DMS79 (cell line): ENCODE measurements at regions not wholly inside any gene's neighbourhood (a gene's known extent, or its start where the extent isn't known, plus 50 kb on each side); places are given as distances from the start of the nearest gene placed in this dataset.
A peak's percentile ranks its signal among the peaks of the same experiment; 100 is the strongest.
"Not testable (repeated sequence)": the region's sequence is repeated elsewhere in the genome, so short reads cannot be mapped to it uniquely, and the experiment has no call there.

ENCODE experiments used
- DNase-seq: peaks from one replicate; lab custom pipeline; 2025; lab: John Stamatoyannopoulos, UW

GRCh38 chr18:65287652-65288051 is 463.2 kb upstream of the CDH7 start:
- peak; percentile 71 for DNase-seq

DNA sequence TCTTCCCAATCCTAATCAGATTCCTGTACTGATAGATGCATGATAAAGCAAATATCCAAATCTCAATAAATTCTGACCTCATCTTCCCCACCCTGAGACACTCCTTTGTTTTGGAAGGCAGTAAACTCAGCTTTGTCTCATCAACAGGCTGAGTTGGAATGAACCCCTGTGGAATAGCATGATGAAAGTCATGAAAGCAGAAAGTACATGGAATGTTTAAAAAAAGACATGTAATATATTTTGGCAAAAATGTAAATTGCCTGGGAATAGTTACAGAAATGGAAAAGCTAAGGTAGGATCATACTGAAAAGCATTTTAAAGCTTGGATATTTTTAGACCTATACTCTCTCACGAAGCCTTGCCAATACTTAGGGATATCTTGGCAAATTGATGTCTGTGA is 468.7 kb upstream of the CDH7 start:
- no peak for DNase-seq

- no peak for DNase-seq
Observed at GRCh38 chr18:65279668-65280305, 471.0 kb upstream of the CDH7 start.

DNA sequence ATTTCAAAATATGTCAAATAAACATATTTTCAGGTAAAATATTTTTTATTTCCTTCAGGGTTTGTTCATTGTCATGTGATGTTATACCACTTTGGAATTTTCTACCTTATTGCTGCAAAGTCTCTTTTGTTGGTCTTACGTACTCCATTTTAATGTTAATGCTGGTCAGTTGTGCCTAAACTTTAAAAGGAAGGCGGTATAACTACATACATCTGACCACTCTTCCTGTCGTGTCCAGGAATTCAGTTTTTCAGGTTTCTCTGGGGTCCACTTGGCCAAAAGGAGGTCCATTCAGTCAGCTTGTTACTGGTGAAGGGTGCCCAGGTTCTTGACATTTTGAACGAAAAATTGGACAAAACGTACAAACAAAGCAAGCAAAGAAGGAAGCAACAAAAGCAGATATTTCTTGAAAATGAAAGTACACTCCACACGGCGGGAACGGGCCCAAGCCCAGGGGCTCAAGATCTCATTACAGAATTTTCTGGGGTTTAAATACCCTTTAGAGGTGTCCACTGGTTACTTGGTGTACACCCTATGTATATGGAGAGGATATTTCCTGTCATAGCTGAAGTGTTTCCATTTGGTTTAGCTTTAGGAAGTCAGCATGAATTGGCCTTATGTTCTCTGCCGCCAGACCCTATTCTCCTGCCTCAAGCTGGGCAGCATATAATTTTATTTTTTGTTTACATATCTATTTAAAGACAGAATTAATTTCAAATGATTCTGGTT is 471.7 kb upstream of the CDH7 start:
- no peak for DNase-seq

- no peak for DNase-seq
Observed at GRCh38 chr18:65269375-65269774, 481.4 kb upstream of the CDH7 start.

GRCh38 chr18:65265761-65266160 is 485.1 kb upstream of the CDH7 start:
- DNase-seq: no peak

- DNase-seq: no peak
Observed at GRCh38 chr18:65260030-65260429, 490.8 kb upstream of the CDH7 start.

DNA sequence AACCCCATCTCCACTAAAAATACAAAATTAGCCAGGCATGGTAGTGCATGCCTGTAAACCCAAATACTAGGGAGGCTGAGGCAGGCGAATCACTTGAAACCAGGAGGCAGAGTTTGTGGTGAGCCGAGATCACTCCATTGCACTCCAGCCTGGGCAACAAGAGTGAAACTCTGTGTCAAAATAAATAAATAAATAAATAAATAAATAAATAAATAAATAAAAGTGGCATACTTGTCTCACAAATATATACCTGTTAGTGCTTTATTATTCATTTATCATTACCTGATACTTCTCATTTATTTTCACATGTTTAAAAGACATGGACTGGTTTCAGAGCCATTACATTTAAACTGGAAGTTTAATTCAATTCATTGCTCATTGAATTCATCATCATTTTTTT is 491.4 kb upstream of the CDH7 start:
- no peak for DNase-seq

DNA sequence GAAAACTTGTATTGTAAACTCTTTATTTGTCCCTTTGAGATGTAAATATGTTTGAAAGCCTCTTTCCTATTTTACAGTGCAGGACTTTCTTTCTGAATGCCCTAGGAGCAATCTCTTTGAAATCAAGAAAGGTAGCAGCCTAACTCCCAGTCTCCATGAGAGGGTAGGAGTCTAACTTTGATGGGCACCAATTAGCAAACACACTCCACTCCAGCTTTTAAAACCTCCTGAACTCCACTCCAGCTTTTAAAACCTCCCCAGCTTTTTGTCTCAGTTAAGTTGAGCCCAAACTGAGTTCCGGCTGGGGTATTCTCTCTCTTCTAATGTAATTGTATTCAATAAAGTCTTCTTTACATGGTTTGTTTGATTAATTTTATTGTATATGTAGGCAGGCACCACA is 493.7 kb upstream of the CDH7 start:
- no peak for DNase-seq

DNA sequence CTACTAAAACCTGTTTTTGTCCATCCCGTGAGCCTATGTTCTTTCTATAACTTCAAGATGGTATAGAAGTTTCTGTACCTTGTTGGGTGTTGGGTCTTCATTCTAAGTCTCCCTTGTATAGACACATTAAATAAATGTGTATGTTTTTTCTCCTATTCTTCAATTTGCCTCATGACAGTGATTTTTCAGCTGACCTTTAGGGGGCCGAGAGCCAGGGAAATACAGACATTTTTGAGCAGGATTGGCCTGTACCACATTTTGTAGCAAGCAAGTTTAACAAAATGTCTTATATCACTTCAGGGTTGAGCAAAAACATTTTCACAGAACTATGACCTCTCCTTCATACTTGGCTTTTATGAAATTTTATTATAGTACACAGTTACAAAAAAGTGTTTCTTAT is 495.4 kb upstream of the CDH7 start:
- DNase-seq: no peak

DNA sequence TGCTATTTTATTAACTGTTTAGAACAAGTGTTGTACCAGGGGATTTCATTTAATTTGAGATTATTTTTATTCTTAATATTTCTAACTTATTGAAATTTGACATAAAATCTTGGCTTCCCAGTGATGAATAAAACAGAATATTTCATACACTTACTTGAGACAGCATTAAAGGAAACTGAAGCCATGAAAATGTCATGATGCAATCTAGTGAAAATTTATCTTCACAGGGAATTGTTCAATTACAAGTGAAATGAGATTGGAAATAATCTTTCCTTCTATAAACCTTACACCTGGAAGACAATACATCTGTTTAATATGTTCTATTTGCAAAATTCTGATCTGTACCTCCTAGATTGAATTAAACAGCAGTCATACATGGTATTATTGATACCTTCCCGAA is 511.0 kb upstream of the CDH7 start:
- DNase-seq: no peak

- no peak for DNase-seq
Observed at GRCh38 chr18:65235966-65236624, 514.7 kb upstream of the CDH7 start.

GRCh38 chr18:65230311-65230710 is 520.5 kb upstream of the CDH7 start:
- DNase-seq: no peak

DNA sequence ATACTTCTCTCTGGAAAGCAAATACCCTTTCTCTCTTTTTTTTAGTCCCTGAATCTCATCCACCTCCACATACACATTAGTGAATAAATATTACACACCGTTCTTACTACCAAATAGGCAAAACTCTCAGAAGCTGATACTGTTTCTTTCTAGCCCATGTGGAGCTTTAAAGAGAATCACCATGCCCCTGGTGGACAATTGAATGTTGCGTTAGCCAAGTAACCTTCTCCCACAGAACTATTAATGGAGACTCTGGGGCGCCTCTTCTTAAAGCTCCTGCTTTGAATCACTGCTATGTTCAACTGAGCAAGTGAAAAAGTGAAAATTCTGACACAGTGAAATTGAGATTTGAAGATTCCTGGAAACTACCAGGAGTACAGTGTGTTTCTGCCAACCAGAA is 522.8 kb upstream of the CDH7 start:
- no peak for DNase-seq

GRCh38 chr18:65221736-65222135 is 529.1 kb upstream of the CDH7 start:
- no peak for DNase-seq

DNA sequence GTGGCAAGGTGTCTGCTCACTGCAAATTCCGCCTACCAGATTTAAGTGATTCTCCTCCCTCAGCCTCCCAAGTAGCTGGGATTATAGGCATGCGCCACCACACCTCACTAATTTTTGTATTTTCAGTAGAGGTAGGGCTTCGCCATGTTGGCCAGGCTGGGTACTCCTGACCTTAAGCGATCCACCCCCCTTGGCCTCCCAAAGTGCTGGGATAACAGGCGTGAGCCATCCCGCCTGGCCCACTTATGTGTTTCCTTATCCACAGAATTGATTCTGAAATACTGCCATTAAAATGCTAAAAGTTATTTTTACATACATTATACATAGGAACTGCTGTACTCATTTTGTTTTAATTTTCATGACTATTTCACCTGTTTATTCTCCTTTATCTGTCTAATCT is 529.7 kb upstream of the CDH7 start:
- DNase-seq: no peak

GRCh38 chr18:65215865-65216466 is 534.8 kb upstream of the CDH7 start:
- DNase-seq: no peak

GRCh38 chr18:65214456-65214855 is 536.4 kb upstream of the CDH7 start:
- DNase-seq: no peak

DNA sequence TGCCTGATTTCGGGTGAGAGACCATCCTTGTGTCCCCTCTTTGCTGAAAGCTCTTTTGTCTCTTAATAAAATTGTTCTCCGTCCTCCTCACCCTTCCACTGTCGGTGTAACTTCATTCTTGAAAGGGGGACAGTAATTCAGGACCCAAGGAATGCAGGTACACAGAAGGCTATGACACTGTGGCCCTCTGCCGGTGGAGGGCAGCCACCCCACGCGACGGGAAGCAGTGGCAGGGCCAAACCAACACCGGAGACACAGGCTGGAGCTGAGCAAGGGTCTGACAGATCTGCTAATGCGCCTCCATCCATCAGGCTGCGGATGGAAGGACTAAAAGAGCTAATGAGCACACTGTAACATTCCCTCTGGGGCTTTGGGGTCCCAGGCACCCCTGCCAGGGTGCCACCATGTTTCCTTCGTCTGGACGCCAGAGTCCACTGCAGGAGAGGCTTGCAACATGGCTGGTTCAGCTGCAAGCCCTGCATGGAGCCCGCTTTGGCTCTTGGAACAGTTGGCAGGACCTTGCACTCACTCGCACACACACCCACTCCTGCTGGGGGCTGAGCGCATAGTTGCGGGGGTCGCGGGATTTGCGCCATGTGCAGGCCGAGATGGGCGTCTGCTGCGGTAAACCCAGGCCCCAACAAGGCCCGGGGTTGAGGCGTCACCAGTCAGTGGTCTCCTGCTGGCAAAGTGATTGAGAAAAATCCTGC is 544.1 kb upstream of the CDH7 start:
- no peak for DNase-seq

- no peak for DNase-seq
Observed at GRCh38 chr18:65202091-65202490, 548.7 kb upstream of the CDH7 start.

GRCh38 chr18:65175681-65176080 is 575.1 kb upstream of the CDH7 start:
- DNase-seq: no peak

DNA sequence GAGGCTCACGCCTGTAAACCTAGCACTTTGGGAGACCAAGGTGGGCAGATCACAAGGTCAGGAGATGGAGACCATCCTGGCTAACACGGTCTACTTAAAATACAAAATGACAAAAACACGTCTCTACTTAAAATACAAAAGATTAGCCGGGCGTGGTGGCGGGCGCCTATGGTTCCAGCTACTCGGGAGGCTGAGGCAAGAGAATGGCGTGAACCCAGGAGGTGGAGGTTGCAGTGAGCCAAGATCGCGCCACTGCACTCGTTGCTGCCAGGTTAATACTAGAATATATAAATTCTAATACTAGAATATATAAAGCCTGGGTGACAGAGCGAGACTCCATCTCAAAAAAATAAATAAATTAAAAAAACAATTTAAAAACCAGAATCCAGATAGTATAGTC is 588.7 kb upstream of the CDH7 start:
- DNase-seq: not testable (repeated sequence)
